Kidney (tissue), 13 donors: ENCODE measurements at regions not wholly inside any gene's neighbourhood (a gene's known extent, or its start where the extent isn't known, plus 50 kb on each side); places are given as distances from the start of the nearest gene placed in this dataset.

Source experiments
- DNase-seq, 5 donors: peaks; one replicate each; pipeline ENCODE4 v3.0.0-alpha.2; 2013 to 2020
- FAIRE-seq: peaks from 2 replicates; lab custom pipeline; 2012; peaks lifted over from hg19 to GRCh38; lab: Jason Lieb, UNC
- H3K27ac ChIP-seq, 2 donors: one replicate each; pipeline ENCODE4 v1.7.0; 2013; ENCODE audit warnings: low read depth in 2 of 2, low read length in 2 of 2, inconsistent platforms in 1 of 2
- H3K27me3 ChIP-seq: one replicate; pipeline ENCODE4 v1.7.1; 2013; ENCODE audit warnings: low read length, inconsistent platforms; ENCODE audit not compliant: control insufficient read depth, insufficient read depth
- H3K36me3 ChIP-seq, 3 donors: one replicate each; pipeline versions ENCODE4 v1.7.0 to v1.7.1; 2013; ENCODE audit warnings: low read length in 3 of 3, control low read depth in 1 of 3, inconsistent platforms in 1 of 3; ENCODE audit not compliant: insufficient read depth in 3 of 3, control insufficient read depth in 2 of 3
- H3K4me1 ChIP-seq, 3 donors: one replicate each; pipeline versions ENCODE4 v1.7.0 to v1.7.1; 2013; ENCODE audit warnings: low read length in 3 of 3, inconsistent platforms in 1 of 3, low read depth in 1 of 3; ENCODE audit not compliant: control insufficient read depth in 2 of 3, insufficient read depth in 2 of 3
- H3K4me3 ChIP-seq, 3 donors: one replicate each; pipeline versions ENCODE4 v1.7.0 to v1.8.1; 2013; ENCODE audit warnings: low read length in 3 of 3, control low read depth in 1 of 3, inconsistent platforms in 1 of 3
- H3K9ac ChIP-seq, 3 donors: one replicate each; pipeline versions ENCODE4 v1.7.0 to v1.7.1; 2013; ENCODE audit warnings: low read length in 3 of 3, control low read depth in 1 of 3, inconsistent platforms in 1 of 3
- H3K9me3 ChIP-seq, 3 donors: one replicate each; pipeline versions ENCODE4 v1.7.0 to v1.7.1; 2013; ENCODE audit warnings: low read length in 3 of 3, control low read depth in 1 of 3, inconsistent platforms in 1 of 3; ENCODE audit not compliant: control insufficient read depth in 2 of 3, insufficient read depth in 1 of 3
- CTCF ChIP-seq: IDR thresholded peaks from 3 replicates; pipeline ENCODE4 v1.5.1; 2012; ENCODE audit warnings: mild to moderate bottlenecking, moderate library complexity, borderline replicate concordance; ENCODE audit not compliant: insufficient read depth; ENCODE audit errors: extremely low read depth
- intact Hi-C: fragments of 100-400 bp; cut with DNase I; formaldehyde crosslinking; loops from one replicate; pipeline ENCODE4 v1.11.1; 2022
- donor health status: control.
- donor health status: control.
- donor health status: control.
- donor health status: control.
- donor health status: control.
- donor health status: DM: yes; HTN: yes; CAD: no.
- donor health status: Normal renal cell carcinoma (clear cell type).

- H3K9me3 ChIP-seq = no peaks in the 10 kb centered on the region
- no peak for TF ChIP-seq CTCF
- no peak overlapping the region for H3K4me3 ChIP-seq
- no peak for FAIRE-seq
- H3K27ac ChIP-seq = no peak overlapping the region
- no peak overlapping the region for H3K9ac ChIP-seq
- no peak for DNase-seq
- no peaks in the 10 kb centered on the region for H3K36me3 ChIP-seq
- intact Hi-C loops = no loop called here
- H3K4me1 ChIP-seq = no peaks in the 10 kb centered on the region
- H3K27me3 ChIP-seq = no peaks in the 10 kb centered on the region
Observed at GRCh38 chr4:173919861-173920260, 363.6 kb downstream of the FBXO8 start.

GRCh38 chr4:173919196-173919595 lies 364.3 kb downstream of the FBXO8 start:
- no peak overlapping the region for H3K9ac ChIP-seq
- no peaks in the 10 kb centered on the region for H3K4me1 ChIP-seq
- FAIRE-seq = no peak
- no peak overlapping the region for H3K27ac ChIP-seq
- intact Hi-C loops = no loop called here
- DNase-seq = no peak
- no peak overlapping the region for H3K4me3 ChIP-seq
- H3K36me3 ChIP-seq = no peaks in the 10 kb centered on the region
- H3K9me3 ChIP-seq = no peaks in the 10 kb centered on the region
- TF ChIP-seq CTCF = no peak
- H3K27me3 ChIP-seq = no peaks in the 10 kb centered on the region

GRCh38 chr4:173917255-173917960 lies 366.1 kb downstream of the FBXO8 start:
- H3K27ac ChIP-seq = no peak overlapping the region
- H3K36me3 ChIP-seq = no peaks in the 10 kb centered on the region
- H3K4me1 ChIP-seq = no peaks in the 10 kb centered on the region
- H3K4me3 ChIP-seq = no peak overlapping the region
- TF ChIP-seq CTCF = no peak
- intact Hi-C loops = no loop called here
- no peak overlapping the region for H3K9ac ChIP-seq
- no peaks in the 10 kb centered on the region for H3K27me3 ChIP-seq
- FAIRE-seq = no peak
- no peaks in the 10 kb centered on the region for H3K9me3 ChIP-seq
- no peak for DNase-seq

- intact Hi-C loops = no loop called here
- Histone ChIP-seq H3K4me1 (no peaks in the 10 kb centered on the region), H3K4me3 (no peak overlapping the region), H3K27ac (no peak overlapping the region), H3K36me3 (no peaks in the 10 kb centered on the region), H3K9ac (no peak overlapping the region), H3K27me3 (no peaks in the 10 kb centered on the region), H3K9me3 (no peaks in the 10 kb centered on the region)
- FAIRE-seq (no peak), DNase-seq (no peak)
- no peak for TF ChIP-seq CTCF
Observed at GRCh38 chr4:173913496-173913895, 370.0 kb downstream of the FBXO8 start.
